HG03565 (cell line): ENCODE measurements at regions not wholly inside any gene's neighbourhood (a gene's known extent, or its start where the extent isn't known, plus 50 kb on each side); places are given as distances from the start of the nearest gene placed in this dataset.
"Not testable (repeated sequence)": the region's sequence is repeated elsewhere in the genome, so short reads cannot be mapped to it uniquely, and the experiment has no call there.

Experiments used
- ATAC-seq: cut with Tn5 transposase; IDR thresholded peaks from one replicate; pipeline ENCODE4 v1.9.1; 2021; ENCODE audit warnings: mild to moderate bottlenecking, moderate library complexity; ENCODE audit not compliant: unreplicated experiment

DNA sequence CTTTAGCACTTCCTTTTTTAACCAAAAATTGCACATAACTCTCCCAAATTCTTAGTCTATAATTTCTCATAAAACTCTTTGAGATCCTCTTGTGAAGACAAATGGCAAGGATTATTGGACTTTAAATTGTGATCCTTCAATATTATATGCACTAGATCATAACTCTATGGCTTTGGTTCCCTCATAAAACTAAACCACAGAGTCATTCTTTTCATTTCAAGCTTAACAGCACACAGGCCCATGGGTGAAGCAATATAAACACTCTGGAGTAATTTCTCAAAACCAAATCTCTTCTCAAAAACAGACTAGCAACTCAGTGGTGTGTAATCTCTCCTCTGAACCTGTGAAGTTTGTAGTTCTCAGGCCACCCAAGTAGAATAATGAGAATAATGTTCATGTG is 171.0 kb upstream of the NECTIN3 start:
- no peak for ATAC-seq

DNA sequence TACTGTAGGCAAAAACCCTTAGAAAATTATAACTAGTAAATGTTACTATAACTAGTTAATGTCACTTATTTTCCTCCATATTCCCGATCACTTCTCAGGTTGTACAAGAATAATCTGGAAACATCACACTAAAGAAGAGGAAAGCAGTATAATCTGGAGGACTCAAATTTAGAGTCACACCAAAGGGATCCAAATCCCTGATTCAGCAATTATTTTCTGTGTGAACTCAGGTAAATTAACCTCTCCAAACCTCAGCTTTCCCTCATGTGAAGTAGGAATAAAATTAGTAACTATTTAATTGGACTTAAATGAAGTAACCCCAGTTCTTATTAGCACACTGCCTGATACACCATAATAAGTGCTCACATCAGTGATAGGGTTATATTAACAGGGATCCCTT is 170.1 kb upstream of the NECTIN3 start:
- ATAC-seq, result no peak

DNA sequence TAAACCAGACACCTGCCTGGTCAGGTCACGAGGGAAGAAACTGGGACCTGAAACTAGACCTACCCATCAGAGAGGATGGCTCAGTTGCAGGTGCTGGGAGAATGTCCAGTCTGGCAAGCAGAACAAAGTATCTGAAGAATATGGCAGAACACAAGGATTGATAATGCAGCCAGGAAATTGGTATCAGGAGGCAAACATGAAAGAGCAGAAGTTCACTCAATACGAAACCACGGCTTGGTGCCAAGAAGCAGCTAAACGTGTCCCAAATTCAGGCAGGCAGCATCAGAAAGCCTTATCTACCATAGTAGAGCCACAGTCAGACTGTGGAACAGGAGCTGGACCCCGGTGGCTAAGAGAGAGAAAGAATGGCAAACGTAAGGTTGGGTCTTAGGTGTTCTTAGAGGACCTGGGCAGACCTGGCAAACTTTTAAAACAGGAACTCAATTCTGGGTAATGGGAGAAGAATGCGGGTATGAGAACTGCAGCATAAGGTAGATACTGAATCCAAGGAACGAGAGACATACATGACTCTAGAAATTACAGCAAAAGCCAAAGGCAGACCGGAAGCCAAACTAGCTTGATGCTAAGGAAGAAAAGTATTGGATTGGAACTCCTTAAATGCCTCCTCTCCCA is 169.0 kb upstream of the NECTIN3 start:
- ATAC-seq, result no peak

DNA sequence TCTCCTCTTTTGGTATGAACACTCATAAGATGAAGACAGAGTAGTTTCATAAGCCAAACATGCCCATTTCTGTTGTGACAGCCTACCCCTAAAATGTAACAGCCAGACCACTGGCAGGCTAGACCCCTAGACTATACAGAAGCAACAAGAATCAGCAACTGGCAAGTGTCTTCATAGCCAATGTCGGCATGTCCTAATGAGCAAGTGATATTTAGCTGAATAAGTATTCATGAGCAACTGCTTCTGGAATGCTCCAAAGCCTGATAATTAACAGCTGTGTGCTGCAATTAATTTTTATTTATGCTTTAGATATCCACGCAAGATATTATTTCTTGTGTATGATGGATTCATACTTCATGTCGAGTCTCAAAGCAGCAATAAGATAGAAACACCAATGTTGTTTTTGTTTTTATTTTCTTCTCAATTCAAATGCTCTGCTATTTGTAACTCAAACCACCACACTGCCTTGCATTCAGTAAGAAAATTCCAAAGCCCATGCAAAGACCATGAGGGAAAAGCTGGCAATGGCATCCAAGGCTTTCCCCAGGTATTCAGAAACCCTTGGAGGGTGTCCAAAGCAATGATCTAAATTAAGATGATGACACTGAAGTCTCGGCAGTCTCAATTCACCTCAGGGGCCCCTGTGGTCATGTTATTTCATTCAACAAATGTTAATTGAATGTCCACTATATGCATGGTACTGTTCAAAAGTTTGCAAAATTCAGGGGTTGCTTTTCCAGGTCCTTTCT is 167.7 kb upstream of the NECTIN3 start:
- ATAC-seq, result no peak

- ATAC-seq, result no peak
Measured at GRCh38 chr3:110904520-110904890, 167.1 kb upstream of the NECTIN3 start.

DNA sequence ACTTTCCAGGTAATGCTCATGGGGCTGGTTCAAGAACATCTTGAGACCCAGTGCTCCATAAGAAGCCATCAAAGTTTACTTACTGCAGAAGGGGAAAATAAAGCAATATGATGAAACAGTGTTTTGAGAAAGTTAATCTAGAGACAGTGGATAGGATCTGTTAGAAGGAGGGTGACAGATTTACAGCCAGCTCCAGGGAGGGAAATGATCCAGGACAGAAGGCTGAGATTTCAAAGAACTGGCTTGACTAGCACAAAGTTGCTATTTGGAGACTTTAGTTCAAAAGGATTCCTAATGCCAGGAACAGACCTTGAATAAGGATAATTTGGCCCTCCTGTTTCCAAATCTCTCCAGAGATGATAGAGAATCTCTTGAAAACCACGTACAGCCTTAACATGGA is 166.5 kb upstream of the NECTIN3 start:
- no peak for ATAC-seq

DNA sequence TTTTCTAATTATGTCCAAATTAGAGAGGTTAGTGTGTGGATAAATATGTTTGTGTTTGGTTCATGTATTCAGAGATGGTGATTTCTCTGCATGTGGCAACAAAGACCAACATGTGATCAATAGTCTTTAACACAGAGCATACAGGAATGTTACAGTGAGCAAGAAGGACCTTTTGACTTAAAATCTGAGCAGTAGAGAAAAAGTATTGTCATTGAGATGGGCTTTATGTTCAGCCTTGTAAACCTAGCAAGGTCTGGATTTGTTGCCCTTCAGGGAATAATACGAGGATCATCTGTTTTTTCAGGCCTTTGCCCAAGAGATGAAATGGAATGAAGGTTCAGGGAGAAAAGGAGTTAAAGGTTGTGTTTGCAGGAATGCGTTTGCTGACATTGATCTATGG is 161.8 kb upstream of the NECTIN3 start:
- ATAC-seq, result no peak

DNA sequence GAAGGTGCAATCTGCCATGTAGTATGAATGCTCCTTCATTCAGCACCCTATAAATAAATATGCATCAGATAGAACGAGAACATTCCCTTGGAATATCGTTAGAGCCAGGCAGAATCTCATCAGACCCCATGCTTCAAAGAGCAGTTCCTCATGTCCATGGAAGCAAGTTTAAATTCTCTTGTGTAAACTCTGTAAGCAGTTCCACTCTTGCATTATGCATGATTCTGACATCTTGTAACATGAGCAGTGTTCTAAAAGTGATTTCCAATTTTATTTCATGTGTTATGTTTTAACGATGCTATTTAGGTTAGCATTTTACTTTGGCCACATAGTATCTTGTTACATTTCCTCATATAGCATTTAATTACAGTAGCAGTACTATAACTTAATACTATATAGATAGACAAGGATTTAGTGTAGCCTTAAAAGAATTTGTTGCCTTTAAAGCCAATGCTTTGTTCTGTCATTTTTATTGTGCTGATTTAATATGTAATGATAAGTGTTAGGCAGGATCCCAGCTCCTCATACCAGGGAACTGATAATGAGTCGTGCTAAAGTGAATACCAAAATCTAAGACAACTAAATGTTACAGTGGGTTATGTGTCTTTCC is 161.2 kb upstream of the NECTIN3 start:
- no peak for ATAC-seq

DNA sequence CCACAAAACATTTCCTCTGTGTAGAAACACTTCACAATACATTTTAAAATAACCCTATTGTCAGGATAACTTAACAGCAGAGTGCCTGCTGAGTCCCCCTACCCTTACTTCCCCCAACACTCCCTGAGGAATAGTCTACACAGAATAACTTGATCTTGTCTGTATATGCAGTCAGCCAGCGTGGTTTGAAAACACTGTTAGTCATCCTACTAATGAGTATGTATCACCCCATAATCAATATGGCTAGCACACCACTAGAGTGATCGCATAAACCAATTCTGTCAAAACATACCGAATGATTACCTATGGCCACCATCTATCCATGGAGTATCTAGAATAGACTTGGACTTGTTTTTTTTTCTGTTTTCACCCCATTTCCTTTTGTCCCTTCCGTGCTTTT is 152.7 kb upstream of the NECTIN3 start:
- no peak for ATAC-seq

DNA sequence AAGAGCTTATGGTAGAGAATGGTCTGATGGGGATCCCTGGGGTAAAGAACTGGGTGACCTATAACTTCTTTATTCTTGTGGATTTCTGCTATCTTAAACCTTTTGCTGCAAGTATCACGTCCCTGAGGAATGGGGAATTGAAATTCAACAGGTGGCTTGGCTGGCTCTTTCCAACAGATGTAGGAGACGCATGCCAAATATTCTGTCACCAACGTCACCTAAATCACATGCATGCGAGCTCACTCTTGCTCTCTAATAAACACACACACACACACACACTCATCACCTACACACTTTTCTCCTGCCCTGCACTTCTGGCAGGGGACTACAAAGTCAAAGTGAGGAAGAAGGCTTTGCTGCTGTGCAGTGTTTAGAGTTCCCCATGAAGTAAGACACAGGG is 145.8 kb upstream of the NECTIN3 start:
- no peak for ATAC-seq

GRCh38 chr3:110928016-110928662 is 143.5 kb upstream of the NECTIN3 start:
- ATAC-seq, result no peak

- ATAC-seq, result no peak
Measured at GRCh38 chr3:110929816-110930215, 141.8 kb upstream of the NECTIN3 start.

DNA sequence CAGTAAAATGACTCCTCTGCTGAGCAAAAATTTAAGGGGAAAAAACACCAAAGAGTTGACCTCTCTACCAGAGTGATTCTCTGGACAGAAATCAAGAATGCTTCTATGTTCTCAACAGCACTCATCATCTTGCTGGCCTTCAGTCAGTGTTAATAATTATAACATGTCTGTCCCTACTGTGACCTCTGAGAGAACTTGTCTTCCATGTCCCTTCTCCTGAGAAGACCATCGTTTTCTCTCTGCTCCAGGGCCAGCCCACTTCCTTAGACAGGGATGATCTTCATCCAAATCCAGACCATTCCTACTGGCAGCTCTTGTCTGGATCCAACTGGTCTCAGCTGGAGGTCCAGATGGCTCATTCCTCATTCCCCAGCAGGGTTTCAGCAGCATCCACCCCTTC is 139.0 kb upstream of the NECTIN3 start:
- ATAC-seq, result no peak

- no peak for ATAC-seq
Measured at GRCh38 chr3:110933821-110934426, 137.7 kb upstream of the NECTIN3 start.

- no peak for ATAC-seq
Measured at GRCh38 chr3:110938629-110939028, 133.0 kb upstream of the NECTIN3 start.

DNA sequence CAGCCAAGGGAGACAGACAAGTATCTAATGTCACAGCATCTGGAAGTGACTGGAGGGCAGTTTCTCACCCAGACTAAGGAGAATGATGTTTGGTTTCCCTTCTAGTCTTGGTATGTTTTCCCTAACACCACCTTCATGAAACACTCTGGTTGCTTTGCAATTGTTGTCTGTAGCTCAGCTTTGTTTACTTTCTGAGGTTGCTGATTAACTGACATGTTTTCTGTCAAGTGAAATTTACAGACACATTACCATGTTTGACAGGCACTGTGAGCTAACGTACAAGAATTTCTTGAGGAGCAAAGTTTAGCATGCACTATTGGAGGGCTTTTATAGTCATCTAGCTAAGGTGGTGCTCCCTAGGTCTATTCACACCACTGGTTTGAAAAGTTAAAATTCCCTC is 131.6 kb upstream of the NECTIN3 start:
- ATAC-seq, result no peak

GRCh38 chr3:110944782-110945181 is 126.8 kb upstream of the NECTIN3 start:
- no peak for ATAC-seq

DNA sequence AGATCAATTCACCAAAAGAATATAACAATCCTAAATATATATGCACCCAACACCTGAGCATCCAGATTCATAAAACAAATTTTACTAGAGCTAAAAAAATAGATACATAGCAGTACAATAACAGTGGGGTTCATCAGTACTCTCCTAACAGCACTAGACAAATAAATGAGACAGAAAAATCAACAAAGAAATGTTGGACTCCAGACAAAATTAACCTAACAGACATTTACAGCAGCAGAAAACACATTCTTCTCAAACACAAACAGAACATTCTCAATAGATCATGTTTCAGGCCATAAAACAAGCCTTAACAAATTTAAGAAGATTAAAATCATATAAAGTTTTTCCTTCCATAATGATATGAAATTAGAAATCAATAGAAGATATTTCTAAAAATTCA is 124.8 kb upstream of the NECTIN3 start:
- ATAC-seq, result no peak

GRCh38 chr3:110949194-110949593 is 122.4 kb upstream of the NECTIN3 start:
- ATAC-seq, result not testable (repeated sequence)

DNA sequence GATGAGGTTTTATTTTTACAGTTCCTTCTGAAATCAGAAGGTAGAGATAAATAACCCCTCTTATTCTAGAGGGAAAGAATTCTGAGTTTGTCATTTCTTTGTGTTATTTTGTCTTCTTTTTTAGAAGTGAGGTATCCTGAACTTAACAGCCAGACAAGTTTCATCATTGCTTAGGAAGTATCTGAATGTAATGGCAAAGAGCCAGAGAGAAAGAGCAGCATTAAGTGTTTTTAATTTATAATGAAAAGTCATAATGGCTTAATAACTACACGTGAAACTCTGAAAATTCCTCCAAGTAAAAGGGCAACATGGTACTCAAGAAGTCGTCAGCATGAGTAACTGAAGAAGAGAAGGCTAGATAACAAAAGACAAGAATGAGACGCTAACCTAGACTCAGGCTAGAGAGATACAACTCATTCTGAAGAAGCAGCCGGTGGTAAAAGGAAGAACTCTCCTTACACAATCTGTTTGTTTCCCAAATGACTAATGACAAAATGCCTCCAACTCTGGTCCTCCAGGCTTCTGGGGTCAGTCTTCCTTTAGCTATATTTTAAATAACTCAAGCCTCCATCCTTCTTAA is 116.2 kb upstream of the NECTIN3 start:
- ATAC-seq, result no peak

- ATAC-seq, result no peak
Measured at GRCh38 chr3:110956081-110956480, 115.5 kb upstream of the NECTIN3 start.
